ENCODE measurements at regions not wholly inside any gene's neighbourhood (a gene's known extent, or its start where the extent isn't known, plus 50 kb on each side); places are given as distances from the start of the nearest gene placed in this dataset.
A peak's percentile ranks its signal among the peaks of the same experiment; 100 is the strongest.

DNA sequence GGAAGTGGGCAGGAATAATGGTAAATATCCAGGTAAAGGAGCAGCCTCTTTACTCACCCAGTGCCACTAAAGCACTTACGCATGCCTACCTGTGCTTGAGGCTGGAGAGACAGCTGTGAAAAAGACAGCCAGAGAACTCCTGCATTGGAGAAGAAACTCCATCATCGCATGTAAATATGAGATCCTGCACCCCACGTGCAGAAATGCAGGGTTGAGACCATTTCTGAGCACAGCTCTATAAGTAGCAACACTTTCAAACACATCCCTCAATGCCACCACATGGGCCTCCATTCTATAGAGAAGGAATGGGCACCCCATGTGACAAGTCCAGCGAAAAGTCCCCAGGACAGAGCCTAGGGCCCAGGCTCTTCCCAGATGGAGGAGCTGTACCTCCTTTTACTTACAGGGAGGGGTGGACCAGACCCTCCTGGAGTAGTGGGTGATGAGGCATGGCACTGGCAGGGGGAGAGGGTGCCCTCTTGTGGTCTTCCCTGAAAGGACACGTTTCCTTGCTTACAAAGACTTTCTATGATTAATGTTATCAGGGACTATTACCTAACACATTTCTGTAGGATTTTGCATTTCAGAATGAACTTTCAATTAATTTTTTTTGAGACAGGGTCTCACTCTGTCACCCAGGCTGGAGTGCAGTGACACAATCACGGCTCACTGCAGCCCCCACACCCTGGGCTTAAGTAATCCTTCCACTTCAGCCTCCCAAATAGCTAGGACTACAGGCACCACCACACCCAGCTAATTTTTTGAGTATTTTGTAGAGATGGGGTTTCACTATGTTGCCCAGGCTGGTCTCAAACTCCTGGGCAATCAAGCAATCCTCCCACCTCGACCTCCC is 55.3 kb upstream of the IL17B start:
- TF ChIP-seq CTCF (IDR thresholded peaks at IDR 0.05 in 2 of 3, conservative IDR thresholded peaks at IDR 0.05 in 1 of 3; ENCODE audit: borderline replicate concordance in 1 of 3, insufficient read depth in 1 of 3, low read depth in 2 of 3, low read length in 2 of 3) (peak in 2 of 3 experiments; percentile 92 to 93; a peak in 4 of 6 replicates), ZNF274 (IDR thresholded peaks at IDR 0.05; ENCODE audit: low read depth, low read length) (no peak), POLR2AphosphoS5 (IDR thresholded peaks at IDR 0.05; ENCODE audit: low read depth, low read length) (no peak), POLR2A (IDR thresholded peaks at IDR 0.05; ENCODE audit: borderline replicate concordance, extremely low read depth, insufficient read depth, insufficient read length) (no peak)

All from HCT116 (cell line).